SH-SY5Y (cell line): ENCODE measurements at regions not wholly inside any gene's neighbourhood (a gene's known extent, or its start where the extent isn't known, plus 50 kb on each side); places are given as distances from the start of the nearest gene placed in this dataset.

ENCODE experiments used
- GATA2 ChIP-seq: IDR thresholded peaks from 2 replicates; pipeline ENCODE4 v1.6.1; 2011; ENCODE audit warnings: mild to moderate bottlenecking, low read depth, low read length
- GATA3 ChIP-seq: IDR thresholded peaks from 2 replicates; pipeline ENCODE4 v1.6.1; 2011; ENCODE audit warnings: low read depth, mild to moderate bottlenecking, low read length, moderate library complexity

GRCh38 chr5:82422001-82422740 lies 144.0 kb upstream of the RPS23 start:
- TF ChIP-seq GATA2: no peak
- TF ChIP-seq GATA3: no peak

GRCh38 chr5:82421119-82421518 lies 143.0 kb upstream of the RPS23 start:
- no peak for TF ChIP-seq GATA2
- TF ChIP-seq GATA3: no peak

- TF ChIP-seq GATA3 (no peak), GATA2 (no peak)
These were observed 141.6 kb upstream of the RPS23 start for GRCh38 chr5:82419559-82420332.

GRCh38 chr5:82418608-82418950 lies 140.4 kb upstream of the RPS23 start:
- no peak for TF ChIP-seq GATA2
- no peak for TF ChIP-seq GATA3

DNA sequence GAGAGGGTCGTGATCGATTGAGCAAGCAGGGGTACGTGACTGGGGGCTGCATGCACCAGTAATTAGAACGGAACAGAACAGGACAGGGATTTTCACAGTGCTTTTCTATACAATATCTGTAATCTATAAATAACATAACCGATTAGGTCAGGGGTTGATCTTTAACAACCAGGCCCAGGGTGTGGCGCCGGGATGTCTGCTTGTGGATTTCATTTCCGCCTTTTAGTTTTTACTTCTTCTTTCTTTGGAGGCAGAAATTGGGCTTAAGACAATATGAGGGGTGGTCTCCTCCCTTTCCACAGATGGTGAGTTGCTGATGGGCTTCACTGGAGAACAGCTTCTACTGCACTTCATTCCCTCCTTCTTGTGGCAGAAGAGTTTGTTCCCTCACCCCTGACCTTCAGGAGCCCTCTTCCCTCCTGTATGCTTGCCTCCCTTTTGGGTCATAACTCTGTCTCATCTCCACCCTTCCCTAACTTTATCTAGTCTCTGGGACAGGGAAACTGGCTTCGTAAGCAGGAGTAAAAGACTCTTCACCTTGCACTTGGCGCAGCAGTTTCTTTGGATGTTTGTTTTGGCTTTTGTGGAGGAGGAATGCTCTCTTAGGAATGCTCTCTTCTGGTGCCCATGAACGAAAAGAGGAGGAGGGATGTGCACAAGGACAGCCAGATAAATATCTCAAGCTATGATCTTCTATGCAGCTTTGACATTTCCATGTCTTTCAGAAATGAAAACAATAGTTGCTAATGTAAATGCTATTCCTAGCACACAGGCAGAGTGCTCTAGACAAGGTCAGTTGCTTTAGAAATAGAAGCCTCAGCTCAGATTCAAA lies 139.8 kb upstream of the RPS23 start:
- no peak for TF ChIP-seq GATA3
- no peak for TF ChIP-seq GATA2

GRCh38 chr5:82416512-82416911 lies 138.4 kb upstream of the RPS23 start:
- TF ChIP-seq GATA3 (no peak), GATA2 (no peak)

GRCh38 chr5:82414041-82414388 lies 135.9 kb upstream of the RPS23 start:
- TF ChIP-seq GATA2: no peak
- no peak for TF ChIP-seq GATA3

DNA sequence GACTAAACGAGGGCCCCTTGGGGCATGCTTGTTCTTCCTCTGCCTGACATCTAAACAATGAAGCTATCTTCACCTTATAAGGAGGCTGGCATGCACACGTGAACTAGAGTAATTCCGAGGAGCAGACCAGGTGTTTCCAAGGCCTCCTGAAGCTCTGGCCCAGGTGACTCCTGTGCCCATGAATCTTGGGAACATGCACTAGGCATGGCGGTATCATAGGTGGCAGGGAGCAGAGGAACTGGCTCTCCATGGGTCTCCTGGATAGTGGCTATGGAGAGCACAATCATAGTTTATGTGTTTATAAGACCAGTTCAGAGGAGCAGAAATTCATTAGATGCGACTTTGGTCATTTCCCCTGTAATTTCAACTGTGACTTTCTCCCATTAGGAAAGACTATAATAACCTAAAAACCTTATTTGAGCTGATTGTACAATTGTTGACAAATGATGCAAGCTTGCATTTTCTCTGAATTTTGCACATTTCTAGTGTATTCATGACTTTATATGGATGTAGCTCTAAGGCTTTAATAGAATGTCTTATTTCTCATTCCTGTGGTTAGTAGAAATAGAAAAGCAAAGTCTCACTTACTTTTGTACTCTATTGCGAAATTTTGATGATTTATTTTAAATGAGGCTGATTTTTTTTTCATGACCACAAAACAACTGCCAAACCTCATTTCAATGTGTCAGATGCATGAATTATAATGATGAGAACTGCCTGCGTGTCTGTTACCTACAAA lies 135.3 kb upstream of the RPS23 start:
- TF ChIP-seq GATA2 (no peak), GATA3 (no peak)

- TF ChIP-seq GATA2 (no peak), GATA3 (no peak)
These were observed 129.9 kb upstream of the RPS23 start for GRCh38 chr5:82408033-82408432.

DNA sequence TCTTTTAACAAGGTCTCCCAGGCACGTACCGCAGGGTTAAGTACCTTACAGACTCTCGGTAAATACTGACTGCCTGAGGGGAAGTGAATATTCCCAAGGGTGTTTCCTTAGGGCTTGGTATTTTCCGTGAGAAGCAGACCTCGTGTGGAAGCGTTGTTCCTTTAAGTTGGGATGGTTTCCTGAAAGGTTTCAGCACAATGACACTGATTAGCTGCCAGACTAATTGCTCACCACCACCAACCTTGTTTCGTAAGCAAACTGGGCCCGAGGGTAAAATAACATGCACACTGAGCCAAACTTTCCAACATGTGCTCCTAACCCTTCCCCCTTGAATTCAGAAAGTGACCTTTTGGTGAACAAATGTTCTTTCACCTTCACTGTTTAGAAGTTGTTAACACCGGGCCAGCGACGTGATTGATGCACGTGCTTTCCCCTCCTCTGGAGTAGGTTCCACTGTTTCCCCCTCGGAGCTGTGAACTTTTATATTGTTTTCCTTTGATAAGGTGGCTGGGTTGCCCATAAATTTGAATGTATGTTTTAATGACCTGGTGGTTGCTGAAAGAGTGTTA lies 128.1 kb upstream of the RPS23 start:
- TF ChIP-seq GATA3 (no peak), GATA2 (no peak)

DNA sequence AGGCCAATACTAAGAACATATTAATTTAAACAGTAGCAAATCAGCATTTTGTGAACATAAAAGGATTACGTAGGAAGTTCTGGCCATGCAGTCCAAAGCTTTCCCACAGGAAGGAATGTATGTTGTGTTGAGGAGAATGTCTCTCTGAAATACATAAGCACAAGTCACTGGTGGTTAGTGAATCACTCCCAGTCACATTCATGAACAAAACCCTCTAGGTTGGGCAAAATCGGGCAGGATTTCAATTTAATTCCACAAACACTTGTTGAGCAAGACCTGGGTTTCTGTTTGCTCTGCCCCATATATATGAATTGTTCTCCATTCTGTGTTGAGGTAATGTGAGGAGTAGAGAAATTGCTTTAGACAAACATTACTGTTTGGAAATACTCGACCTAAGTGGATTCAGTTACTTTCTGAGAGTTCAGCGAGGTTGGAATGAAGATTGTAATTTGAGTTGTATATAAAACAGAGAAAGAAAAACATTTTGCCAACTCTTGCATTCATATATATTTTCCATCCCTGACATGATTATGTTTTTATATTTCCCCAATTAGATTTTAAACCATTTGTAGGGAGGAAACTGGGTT lies 127.6 kb upstream of the RPS23 start:
- TF ChIP-seq GATA3: no peak
- no peak for TF ChIP-seq GATA2

- TF ChIP-seq GATA2 (no peak), GATA3 (no peak)
These were observed 127.0 kb upstream of the RPS23 start for GRCh38 chr5:82405161-82405560.

GRCh38 chr5:82404382-82404945 lies 126.3 kb upstream of the RPS23 start:
- TF ChIP-seq GATA2: no peak
- TF ChIP-seq GATA3: no peak

GRCh38 chr5:82403724-82404123 lies 125.6 kb upstream of the RPS23 start:
- no peak for TF ChIP-seq GATA2
- no peak for TF ChIP-seq GATA3
